K562 (cell line): ENCODE measurements at regions not wholly inside any gene's neighbourhood (a gene's known extent, or its start where the extent isn't known, plus 50 kb on each side); places are given as distances from the start of the nearest gene placed in this dataset.

Experiments
- ATAC-seq: fragments of 200-7000 bp; cut with Tn5 transposase; 3 replicates; pipeline ENCODE4 v1.9.1; 2020; ENCODE audit warnings: moderate library complexity
- BruUV-seq: library from RNA; stranded (reverse); fragments of 400-500 nt; replicated peaks from 2 replicates; lab custom pipeline; 2021; lab: Mats Ljungman, UMichigan
- CTCF ChIA-PET: fragments of 300-600 bp; formaldehyde crosslinking; extraction: SDS; loops from one replicate; lab custom pipeline; 2021; ENCODE audit warnings: low intra/inter-chr PET ratio; lab: Yijun Ruan, JAX
- POLR2A ChIA-PET: fragments of 300-600, 350-650 bp; sonication (Branson Sonifier 250); formaldehyde crosslinking; extraction: SDS; loops from one replicate; lab custom pipeline; 2021; ENCODE audit warnings: antibody characterized with exemption, inconsistent platforms; lab: Yijun Ruan, JAX
- DNase-seq, 4 experiments: peaks; one replicate each; pipeline versions ENCODE4 v3.0.0 to v3.0.0-alpha.2; 2011 to 2018; ENCODE audit warnings: low spot score in 3 of 4, mixed read lengths in 3 of 4; ENCODE audit errors: extremely low read depth in 1 of 4
- FAIRE-seq: peaks from 2 replicates; lab custom pipeline; 2011; peaks lifted over from hg19 to GRCh38; lab: Jason Lieb, UNC
- H2AFZ ChIP-seq: 2 replicates; pipeline ENCODE4 v1.6.0; 2011; ENCODE audit warnings: low read depth, low read length, control low read depth, inconsistent platforms
- H3K27ac ChIP-seq: fragments of 200-600 bp; 3 replicates; pipeline ENCODE4 v1.8.0; 2011; ENCODE audit warnings: low read depth, mild to moderate bottlenecking, control low read depth, inconsistent platforms, low read length, moderate library complexity, mixed read lengths; ENCODE audit errors: extremely low read depth
- H3K27me3 ChIP-seq, 2 experiments: fragments of 300-600 bp in 1 of 2; 2 replicates in 1 of 2; 3 replicates in 1 of 2; pipeline versions ENCODE4 v1.6.0 to v1.8.0; 2011; ENCODE audit warnings: inconsistent platforms in 2 of 2, low read length in 2 of 2, mild to moderate bottlenecking in 1 of 2, mixed read lengths in 1 of 2, moderate library complexity in 1 of 2; ENCODE audit not compliant: control insufficient read depth in 2 of 2, insufficient read depth in 2 of 2
- H3K36me3 ChIP-seq: fragments of 300-600 bp; 3 replicates; pipeline ENCODE4 v1.8.0; 2011; ENCODE audit warnings: mild to moderate bottlenecking, low read length, inconsistent platforms; ENCODE audit not compliant: control insufficient read depth, insufficient read depth
- H3K4me1 ChIP-seq, 2 experiments: fragments of 200-600 bp in 1 of 2; replicated peaks in 1 of 2; 2 replicates in 1 of 2; 3 replicates in 1 of 2; pipeline versions ENCODE4 v1.5.1 to v1.8.0; 2011; ENCODE audit warnings: inconsistent platforms in 2 of 2, low read length in 2 of 2, mild to moderate bottlenecking in 1 of 2, mixed read lengths in 1 of 2, moderate library complexity in 1 of 2; ENCODE audit not compliant: control insufficient read depth in 2 of 2, insufficient read depth in 2 of 2
- H3K4me2 ChIP-seq: 2 replicates; pipeline ENCODE4 v1.6.1; 2011; ENCODE audit warnings: low read length, control low read depth, inconsistent platforms, mixed read lengths; ENCODE audit not compliant: insufficient read depth
- H3K4me3 ChIP-seq: fragments of 200-600 bp; sonication (generic), shearing (Covaris generic); 2 replicates; pipeline ENCODE4 v1.5.1; 2016; ENCODE audit warnings: control low read depth, inconsistent platforms
- H3K79me2 ChIP-seq: fragments of 200-600 bp; 3 replicates; pipeline ENCODE4 v1.8.0; 2011; ENCODE audit warnings: low read length, inconsistent platforms; ENCODE audit not compliant: control insufficient read depth, insufficient read depth
- H3K9ac ChIP-seq, 2 experiments: 2 replicates each; pipeline versions ENCODE4 v1.6.0 to v1.6.1; 2011; ENCODE audit warnings: low read depth in 2 of 2, low read length in 2 of 2, control low read depth in 1 of 2, inconsistent platforms in 1 of 2, mild to moderate bottlenecking in 1 of 2, mixed read lengths in 1 of 2; ENCODE audit not compliant: insufficient read depth in 1 of 2
- H3K9me1 ChIP-seq: one replicate; pipeline ENCODE4 v1.6.0; 2011; ENCODE audit warnings: inconsistent platforms, mild to moderate bottlenecking, low read length, moderate library complexity; ENCODE audit not compliant: control insufficient read depth, insufficient read depth
- H3K9me3 ChIP-seq: replicated peaks from 2 replicates; pipeline ENCODE4 v1.5.1; 2011; ENCODE audit warnings: low read depth, low read length, inconsistent platforms; ENCODE audit not compliant: control insufficient read depth, insufficient read depth
- H4K20me1 ChIP-seq: replicated peaks from 2 replicates; pipeline ENCODE4 v1.6.1; 2011; ENCODE audit warnings: low read length, inconsistent platforms, mixed read lengths; ENCODE audit not compliant: control insufficient read depth, insufficient read depth
- ARID1B ChIP-seq: fragments of 450-650 bp; IDR thresholded peaks from 2 replicates; pipeline ENCODE4 v1.6.1; 2016; ENCODE audit warnings: antibody characterized with exemption, mild to moderate bottlenecking, inconsistent platforms
- ATF1 ChIP-seq, 2 experiments: fragments of 450-650 bp in 1 of 2; IDR thresholded peaks; 2 replicates each; pipeline ENCODE4 v1.6.1; 2016; ENCODE audit warnings: missing compliant biosample characterization in 1 of 2, missing genetic modification characterization in 1 of 2
- CEBPB ChIP-seq: fragments of 450-650 bp; IDR thresholded peaks from 2 replicates; pipeline ENCODE4 v1.6.1; 2016; ENCODE audit warnings: missing genetic modification characterization, missing compliant biosample characterization
- ELF2 ChIP-seq: fragments of 250-450 bp; sonication (Bioruptor Pico); IDR thresholded peaks from 2 replicates; pipeline ENCODE4 v1.5.0; 2021; ENCODE audit warnings: mild to moderate bottlenecking
- FOXA1 ChIP-seq: fragments of 450-650 bp; IDR thresholded peaks from 2 replicates; pipeline ENCODE4 v1.6.1; 2016; ENCODE audit warnings: mild to moderate bottlenecking, borderline replicate concordance
- MBD2 ChIP-seq: sonication (generic); IDR thresholded peaks from 2 replicates; pipeline ENCODE4 v1.6.1; 2016; ENCODE audit warnings: low read depth, borderline replicate concordance
- NCOA2 ChIP-seq, 2 experiments: fragments of 450-650 bp; IDR thresholded peaks; 2 replicates each; pipeline ENCODE4 v1.6.1; 2018; ENCODE audit warnings: mild to moderate bottlenecking in 2 of 2, moderate library complexity in 1 of 2; ENCODE audit not compliant: partially characterized antibody in 2 of 2
- SMARCB1 ChIP-seq: IDR thresholded peaks from 2 replicates; pipeline ENCODE4 v1.6.1; 2011; ENCODE audit warnings: improper control_type of control experiment, low read depth; ENCODE audit not compliant: insufficient read length
- WGBS: fragments of 100-300 bp; shearing (Covaris generic); methylation state at CpG from one replicate; pipeline ENCODE4 v1.1.6; 2016; ENCODE audit warnings: low coverage, mixed read lengths; ENCODE audit not compliant: insufficient coverage; ENCODE audit errors: missing lambda C conversion rate; 5-methylcytosine and 5-hydroxymethylcytosine counted together
- in situ Hi-C: fragments of 300-500 bp; cut with MboI; formaldehyde crosslinking; loops from 4 replicates; pipeline ENCODE4 v1.15.0; 2018; ENCODE audit warnings: inconsistent platforms, mixed read lengths
- intact Hi-C: fragments of 100-400 bp; cut with micrococcal nuclease; formaldehyde crosslinking; loops from 2 replicates; pipeline ENCODE4 v1.14.2; 2022
- TF ChIP-seq, protein P1 (sequence below), 3 experiments: IDR thresholded peaks in 2 of 3; conservative IDR thresholded peaks in 1 of 3; 2 replicates each; pipeline ENCODE4 v1.5.1; 2011 to 2012; ENCODE audit warnings: low read length in 3 of 3, mild to moderate bottlenecking in 3 of 3, control low read depth in 2 of 3, improper control_type of control experiment in 1 of 3, inconsistent platforms in 1 of 3, low read depth in 1 of 3, mixed read lengths in 1 of 3, moderate library complexity in 1 of 3; ENCODE audit not compliant: insufficient read depth in 2 of 3
- TF ChIP-seq, protein P2 (sequence below): fragments of 250-450 bp; sonication (Bioruptor Pico); IDR thresholded peaks from 2 replicates; pipeline ENCODE4 v1.9.0; 2021; ENCODE audit warnings: mild to moderate bottlenecking
- TF ChIP-seq, protein P3 (sequence below): fragments of 450-650 bp; formaldehyde crosslinking; IDR thresholded peaks from 2 replicates; pipeline ENCODE4 v1.4.0; 2020; ENCODE audit warnings: mild to moderate bottlenecking, moderate library complexity

DNA sequence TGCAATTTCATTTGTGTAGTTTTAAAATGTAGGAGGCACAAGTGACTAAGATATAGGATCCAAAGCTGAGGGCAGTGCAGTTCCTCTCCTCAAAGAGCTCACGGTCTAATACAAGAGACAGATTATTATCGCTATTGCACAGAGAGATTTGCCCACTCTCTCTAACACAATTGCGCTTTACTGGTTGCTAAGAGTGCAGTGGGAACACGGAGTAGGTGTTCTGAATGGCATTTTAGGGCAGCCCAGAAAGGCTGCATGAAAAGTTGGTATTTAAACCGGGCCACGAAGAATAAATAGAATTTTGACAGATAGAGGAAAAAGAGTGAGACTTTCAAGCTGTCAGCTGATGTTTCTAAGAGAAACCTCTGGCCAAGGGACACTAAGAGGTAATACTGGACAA is 79.5 kb downstream of the BLID start (continued):
- TF ChIP-seq, protein P1, sequence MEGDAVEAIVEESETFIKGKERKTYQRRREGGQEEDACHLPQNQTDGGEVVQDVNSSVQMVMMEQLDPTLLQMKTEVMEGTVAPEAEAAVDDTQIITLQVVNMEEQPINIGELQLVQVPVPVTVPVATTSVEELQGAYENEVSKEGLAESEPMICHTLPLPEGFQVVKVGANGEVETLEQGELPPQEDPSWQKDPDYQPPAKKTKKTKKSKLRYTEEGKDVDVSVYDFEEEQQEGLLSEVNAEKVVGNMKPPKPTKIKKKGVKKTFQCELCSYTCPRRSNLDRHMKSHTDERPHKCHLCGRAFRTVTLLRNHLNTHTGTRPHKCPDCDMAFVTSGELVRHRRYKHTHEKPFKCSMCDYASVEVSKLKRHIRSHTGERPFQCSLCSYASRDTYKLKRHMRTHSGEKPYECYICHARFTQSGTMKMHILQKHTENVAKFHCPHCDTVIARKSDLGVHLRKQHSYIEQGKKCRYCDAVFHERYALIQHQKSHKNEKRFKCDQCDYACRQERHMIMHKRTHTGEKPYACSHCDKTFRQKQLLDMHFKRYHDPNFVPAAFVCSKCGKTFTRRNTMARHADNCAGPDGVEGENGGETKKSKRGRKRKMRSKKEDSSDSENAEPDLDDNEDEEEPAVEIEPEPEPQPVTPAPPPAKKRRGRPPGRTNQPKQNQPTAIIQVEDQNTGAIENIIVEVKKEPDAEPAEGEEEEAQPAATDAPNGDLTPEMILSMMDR (IDR thresholded peaks at IDR 0.05 in 2 of 3, conservative IDR thresholded peaks at IDR 0.05 in 1 of 3; ENCODE audit: insufficient read depth in 2 of 3, low read depth in 1 of 3, low read length in 3 of 3) = no peak
- TF ChIP-seq CEBPB (tag) (no peak), MBD2 (no peak)

DNA sequence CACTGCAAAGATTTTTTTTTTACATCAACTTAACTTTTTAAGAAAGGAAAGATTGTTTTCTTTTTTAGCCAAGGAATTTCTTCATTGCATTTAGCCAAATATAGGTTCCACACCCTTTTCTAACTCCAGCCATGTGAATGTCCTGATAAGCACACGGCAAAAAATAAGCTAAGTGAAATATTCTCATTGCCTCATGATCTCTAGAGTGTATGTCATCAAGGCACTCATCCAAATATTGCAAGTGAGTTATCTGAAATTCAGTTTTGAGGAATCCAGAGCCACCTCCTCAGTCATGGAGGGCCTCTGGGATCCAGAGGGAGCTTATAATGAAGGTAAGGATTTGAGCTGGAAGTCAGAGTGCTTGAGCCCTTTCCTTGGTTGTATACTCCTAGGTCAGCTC is 80.0 kb downstream of the BLID start:
- Histone ChIP-seq H3K4me2 (no peak overlapping the region), H2AFZ (no peak overlapping the region), H3K79me2 (no peaks in the 10 kb centered on the region), H3K4me1 (no peaks in the 10 kb centered on the region), H3K9me1 (no peaks in the 10 kb centered on the region), H3K9me3 (no peaks in the 10 kb centered on the region), H3K9ac (no peak overlapping the region), H3K4me3 (no peak overlapping the region), H3K27me3 (no peaks in the 10 kb centered on the region), H4K20me1 (no peaks in the 10 kb centered on the region), H3K27ac (no peak overlapping the region), H3K36me3 (no peaks in the 10 kb centered on the region)
- no TSS peak for BruUV-seq
- intact Hi-C loops = no loop called here
- FAIRE-seq (no peak), DNase-seq (no peak), ATAC-seq (no peak)
- ChIA-PET CTCF (no interaction called here), POLR2A (interaction anchor here (0.5 kb wide), 1 partner anchor 162 kb away, joined by 3 read pairs; no protein-coding TSS in a partner anchor)
- 0% methylated on average over 1 of the region's 1 CpG for WGBS
- in situ Hi-C loops = no loop called here
- TF ChIP-seq, protein P2, sequence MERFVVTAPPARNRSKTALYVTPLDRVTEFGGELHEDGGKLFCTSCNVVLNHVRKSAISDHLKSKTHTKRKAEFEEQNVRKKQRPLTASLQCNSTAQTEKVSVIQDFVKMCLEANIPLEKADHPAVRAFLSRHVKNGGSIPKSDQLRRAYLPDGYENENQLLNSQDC = no peak
- TF ChIP-seq SMARCB1 = no peak
- TF ChIP-seq ATF1 (CRISPR knock-in tag; IDR thresholded peaks at IDR 0.05) = no peak
- TF ChIP-seq ATF1 (tag; IDR thresholded peaks at IDR 0.05) = no peak
- TF ChIP-seq, protein P3, sequence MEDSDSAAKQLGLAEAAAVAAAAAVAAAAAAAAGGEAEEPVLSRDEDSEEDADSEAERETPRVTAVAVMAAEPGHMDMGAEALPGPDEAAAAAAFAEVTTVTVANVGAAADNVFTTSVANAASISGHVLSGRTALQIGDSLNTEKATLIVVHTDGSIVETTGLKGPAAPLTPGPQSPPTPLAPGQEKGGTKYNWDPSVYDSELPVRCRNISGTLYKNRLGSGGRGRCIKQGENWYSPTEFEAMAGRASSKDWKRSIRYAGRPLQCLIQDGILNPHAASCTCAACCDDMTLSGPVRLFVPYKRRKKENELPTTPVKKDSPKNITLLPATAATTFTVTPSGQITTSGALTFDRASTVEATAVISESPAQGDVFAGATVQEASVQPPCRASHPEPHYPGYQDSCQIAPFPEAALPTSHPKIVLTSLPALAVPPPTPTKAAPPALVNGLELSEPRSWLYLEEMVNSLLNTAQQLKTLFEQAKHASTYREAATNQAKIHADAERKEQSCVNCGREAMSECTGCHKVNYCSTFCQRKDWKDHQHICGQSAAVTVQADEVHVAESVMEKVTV (CRISPR knock-in tag) = no peak
- no peak for TF ChIP-seq ELF2 (CRISPR knock-in tag)
- TF ChIP-seq FOXA1 = no peak
- no peak for TF ChIP-seq ARID1B
- TF ChIP-seq NCOA2 (IDR thresholded peaks at IDR 0.05; ENCODE audit: partially characterized antibody in 2 of 2) = no peak
